HUES48 (cell line): ENCODE measurements at regions not wholly inside any gene's neighbourhood (a gene's known extent, or its start where the extent isn't known, plus 50 kb on each side); places are given as distances from the start of the nearest gene placed in this dataset.

ENCODE experiments used
- H3K27ac ChIP-seq: one replicate; pipeline ENCODE4 v1.7.0; 2013; ENCODE audit warnings: low read depth, low read length, inconsistent platforms
- H3K27me3 ChIP-seq: 2 replicates; pipeline ENCODE4 v1.6.1; 2013; ENCODE audit warnings: mild to moderate bottlenecking, low read length; ENCODE audit not compliant: control insufficient read depth, insufficient read depth
- H3K36me3 ChIP-seq: 2 replicates; pipeline ENCODE4 v1.6.1; 2013; ENCODE audit warnings: low read length; ENCODE audit not compliant: control insufficient read depth, insufficient read depth
- H3K4me1 ChIP-seq: 2 replicates; pipeline ENCODE4 v1.6.1; 2013; ENCODE audit warnings: mild to moderate bottlenecking, low read length; ENCODE audit not compliant: control insufficient read depth, insufficient read depth
- H3K4me3 ChIP-seq: 2 replicates; pipeline ENCODE4 v1.5.1; 2013; ENCODE audit warnings: mild to moderate bottlenecking, low read depth, low read length
- H3K9ac ChIP-seq: 2 replicates; pipeline ENCODE4 v1.6.1; 2013; ENCODE audit warnings: mild to moderate bottlenecking, low read depth, low read length, moderate library complexity
- H3K9me3 ChIP-seq: 2 replicates; pipeline ENCODE4 v1.6.1; 2013; ENCODE audit warnings: low read length; ENCODE audit not compliant: control insufficient read depth, insufficient read depth

- H3K36me3 ChIP-seq: no peaks in the 10 kb centered on the region
- H3K4me3 ChIP-seq: no peak overlapping the region
- H3K9me3 ChIP-seq: peaks cover 8% of the 10 kb centered on the region
- no peaks in the 10 kb centered on the region for H3K4me1 ChIP-seq
- H3K27ac ChIP-seq: no peak overlapping the region
- H3K9ac ChIP-seq: no peak overlapping the region
- H3K27me3 ChIP-seq: no peaks in the 10 kb centered on the region
Measured at GRCh38 chr20:60812561-60812960, 439.5 kb upstream of the CDH4 start.

GRCh38 chr20:60813066-60813465, 439.0 kb upstream of the CDH4 start:
- Histone ChIP-seq H3K9ac (no peak overlapping the region), H3K4me3 (no peak overlapping the region), H3K36me3 (no peaks in the 10 kb centered on the region), H3K27me3 (no peaks in the 10 kb centered on the region), H3K4me1 (no peaks in the 10 kb centered on the region), H3K9me3 (peaks cover 3% of the 10 kb centered on the region), H3K27ac (no peak overlapping the region)

DNA sequence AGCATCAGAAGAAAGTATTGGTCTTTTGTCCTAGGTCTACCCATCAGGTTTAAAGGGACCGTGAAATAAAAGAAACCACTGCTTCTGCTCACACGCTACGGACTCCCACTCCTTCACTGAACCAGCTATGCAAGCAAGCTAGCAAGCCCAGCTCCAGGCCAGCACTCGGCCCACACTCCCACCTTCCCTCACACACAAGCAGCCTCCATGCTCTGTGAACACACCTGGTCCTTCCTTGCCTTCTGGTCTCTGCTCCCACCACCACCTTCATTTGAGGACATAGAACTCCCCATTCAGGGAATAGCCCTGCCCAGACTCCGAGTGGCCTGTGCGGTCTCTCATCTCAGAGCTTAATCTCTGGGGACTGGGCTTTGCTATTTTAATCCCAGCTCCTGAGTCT, 436.4 kb upstream of the CDH4 start:
- no peaks in the 10 kb centered on the region; the same call in 1 of the 2 replicates for H3K9me3 ChIP-seq
- H3K4me3 ChIP-seq: no peak overlapping the region
- H3K27ac ChIP-seq: no peak overlapping the region
- H3K4me1 ChIP-seq: no peaks in the 10 kb centered on the region
- H3K9ac ChIP-seq: no peak overlapping the region
- H3K27me3 ChIP-seq: no peaks in the 10 kb centered on the region
- no peaks in the 10 kb centered on the region for H3K36me3 ChIP-seq

DNA sequence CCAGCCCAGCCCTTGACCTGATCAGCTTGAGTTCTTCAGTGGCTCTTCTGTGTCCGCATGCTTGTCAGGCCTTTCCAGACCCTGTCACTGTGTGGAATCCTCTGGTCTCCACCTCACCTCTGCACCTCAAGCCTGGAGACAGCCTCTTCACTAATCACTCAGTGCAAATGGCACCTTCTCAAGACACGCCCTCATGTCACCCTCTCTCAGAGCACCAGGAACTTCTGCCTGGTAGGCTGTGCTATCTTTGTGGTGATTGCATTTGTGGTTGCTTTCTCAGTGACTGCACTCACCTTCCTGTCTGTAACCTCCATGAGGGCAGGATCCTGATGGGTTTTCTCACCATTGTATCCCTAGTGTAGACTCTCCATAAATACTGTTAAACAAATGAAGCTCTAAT, 435.2 kb upstream of the CDH4 start:
- Histone ChIP-seq H3K27me3 (no peaks in the 10 kb centered on the region; the same call in 1 of the 2 replicates), H3K4me3 (no peak overlapping the region), H3K27ac (no peak overlapping the region), H3K36me3 (no peaks in the 10 kb centered on the region), H3K9me3 (no peaks in the 10 kb centered on the region; the same call in 1 of the 2 replicates), H3K4me1 (no peaks in the 10 kb centered on the region), H3K9ac (no peak overlapping the region)

- H3K9me3 ChIP-seq: no peaks in the 10 kb centered on the region; the same call in 1 of the 2 replicates
- H3K27me3 ChIP-seq: no peaks in the 10 kb centered on the region; the same call in 1 of the 2 replicates
- H3K4me1 ChIP-seq: no peaks in the 10 kb centered on the region
- no peak overlapping the region for H3K4me3 ChIP-seq
- no peak overlapping the region for H3K9ac ChIP-seq
- H3K36me3 ChIP-seq: no peaks in the 10 kb centered on the region
- no peak overlapping the region for H3K27ac ChIP-seq
Measured at GRCh38 chr20:60817891-60818290, 434.2 kb upstream of the CDH4 start.

- no peaks in the 10 kb centered on the region for H3K36me3 ChIP-seq
- no peaks in the 10 kb centered on the region; the same call in 1 of the 2 replicates for H3K27me3 ChIP-seq
- no peak overlapping the region for H3K4me3 ChIP-seq
- no peak overlapping the region for H3K27ac ChIP-seq
- no peak overlapping the region for H3K9ac ChIP-seq
- no peaks in the 10 kb centered on the region; the same call in 1 of the 2 replicates for H3K9me3 ChIP-seq
- H3K4me1 ChIP-seq: no peaks in the 10 kb centered on the region
Measured at GRCh38 chr20:60819511-60819910, 432.6 kb upstream of the CDH4 start.

- Histone ChIP-seq H3K27ac (no peak overlapping the region), H3K4me1 (no peaks in the 10 kb centered on the region), H3K36me3 (no peaks in the 10 kb centered on the region), H3K9ac (no peak overlapping the region), H3K27me3 (no peaks in the 10 kb centered on the region; the same call in 1 of the 2 replicates), H3K4me3 (no peak overlapping the region), H3K9me3 (no peaks in the 10 kb centered on the region; the same call in 1 of the 2 replicates)
Measured at GRCh38 chr20:60820149-60820548, 431.9 kb upstream of the CDH4 start.

DNA sequence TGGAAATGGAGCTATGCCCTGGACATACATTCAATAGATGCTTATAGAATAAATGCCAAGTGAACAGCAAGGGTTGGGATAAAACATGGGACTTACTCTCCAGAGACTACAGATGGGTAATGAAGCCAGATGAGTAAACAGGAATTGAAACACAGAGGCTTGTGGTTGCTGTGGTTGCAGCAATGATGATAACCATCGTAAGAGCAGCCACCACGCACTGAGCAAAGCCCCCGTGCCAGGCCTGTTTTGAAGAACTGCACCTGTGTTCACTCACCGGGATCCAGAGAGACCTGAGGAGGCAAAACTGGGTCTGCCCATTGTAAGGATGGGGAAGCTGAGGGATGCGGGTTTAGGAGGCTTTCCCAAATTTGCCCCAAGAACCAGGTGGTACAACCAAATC, 431.1 kb upstream of the CDH4 start:
- no peak overlapping the region for H3K27ac ChIP-seq
- no peaks in the 10 kb centered on the region for H3K4me1 ChIP-seq
- no peak overlapping the region for H3K4me3 ChIP-seq
- no peaks in the 10 kb centered on the region; the same call in 1 of the 2 replicates for H3K27me3 ChIP-seq
- H3K36me3 ChIP-seq: no peaks in the 10 kb centered on the region
- no peaks in the 10 kb centered on the region; the same call in 1 of the 2 replicates for H3K9me3 ChIP-seq
- no peak overlapping the region for H3K9ac ChIP-seq

GRCh38 chr20:60822699-60823607, 429.1 kb upstream of the CDH4 start:
- no peak overlapping the region for H3K9ac ChIP-seq
- no peak overlapping the region for H3K4me3 ChIP-seq
- no peaks in the 10 kb centered on the region; the same call in 1 of the 2 replicates for H3K27me3 ChIP-seq
- no peak overlapping the region for H3K27ac ChIP-seq
- 0 out of 2 replicates have a peak, but pooled peaks cover 3% of the 10 kb centered on the region for H3K9me3 ChIP-seq
- no peaks in the 10 kb centered on the region for H3K36me3 ChIP-seq
- no peaks in the 10 kb centered on the region for H3K4me1 ChIP-seq

GRCh38 chr20:60835876-60836275, 416.2 kb upstream of the CDH4 start:
- Histone ChIP-seq H3K4me1 (peaks cover 10% of the 10 kb centered on the region; the same call in 1 of the 2 replicates), H3K9ac (no peak overlapping the region), H3K4me3 (no peak overlapping the region), H3K27me3 (no peaks in the 10 kb centered on the region), H3K36me3 (no peaks in the 10 kb centered on the region), H3K9me3 (no peaks in the 10 kb centered on the region), H3K27ac (no peak overlapping the region)

DNA sequence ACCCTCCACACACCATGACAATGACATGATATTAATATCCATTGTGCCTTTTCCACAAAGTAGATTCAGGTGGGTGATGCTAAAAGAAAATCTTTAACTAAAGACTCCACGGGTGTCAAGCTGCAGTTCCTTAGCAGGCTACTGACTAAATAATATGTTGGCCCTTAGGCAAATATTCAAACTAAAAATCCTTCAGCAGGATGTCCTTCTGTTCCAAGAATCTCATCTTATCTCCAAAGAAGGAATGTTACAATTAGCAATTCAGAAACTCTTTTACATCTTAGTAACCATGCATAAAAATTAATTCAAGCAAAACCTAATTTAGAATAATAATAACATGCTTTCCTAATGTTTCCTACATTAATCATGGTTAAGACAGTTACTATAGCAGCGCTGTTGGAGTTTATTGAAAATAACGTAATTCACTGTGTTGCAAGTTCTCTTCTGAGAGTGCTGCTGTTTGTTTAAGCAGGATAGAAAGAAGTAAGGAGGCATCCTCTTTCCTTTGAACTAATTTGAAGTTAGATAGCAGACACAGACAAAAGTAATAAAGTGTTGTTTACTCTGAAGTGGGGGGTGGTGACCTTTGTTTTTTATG, 414.8 kb upstream of the CDH4 start:
- Histone ChIP-seq H3K9ac (no peak overlapping the region), H3K36me3 (no peaks in the 10 kb centered on the region), H3K27me3 (no peaks in the 10 kb centered on the region), H3K4me3 (no peak overlapping the region), H3K4me1 (peaks cover 10% of the 10 kb centered on the region; the same call in 1 of the 2 replicates), H3K27ac (no peak overlapping the region), H3K9me3 (no peaks in the 10 kb centered on the region)
